ENCODE measurements at regions not wholly inside any gene's neighbourhood (a gene's known extent, or its start where the extent isn't known, plus 50 kb on each side); places are given as distances from the start of the nearest gene placed in this dataset.

- no peak overlapping the region for H3K9ac ChIP-seq (ENCODE audit: low read depth, low read length)
- H3K36me3 ChIP-seq (ENCODE audit: insufficient read depth, low read length) = no peaks in the 10 kb centered on the region; the same call in 1 of the 2 replicates
- H2AFZ ChIP-seq (ENCODE audit: low read depth, low read length) = no peak overlapping the region
- ATAC-seq (ENCODE audit: insufficient read depth, low read depth) (no peak), DNase-seq (no peak)
- H3K4me1 ChIP-seq (ENCODE audit: insufficient read depth, low read length) = peaks cover 51% of the 10 kb centered on the region
- H3K4me2 ChIP-seq (ENCODE audit: insufficient read depth, low read length) = no peak overlapping the region
- no peaks in the 10 kb centered on the region for H4K20me1 ChIP-seq (ENCODE audit: insufficient read depth, low read length)
- H3K9me3 ChIP-seq (ENCODE audit: insufficient read depth, low read length, severe bottlenecking) = peaks cover 8% of the 10 kb centered on the region
- H3K4me3 ChIP-seq (ENCODE audit: low read depth in 1 of 2, low read length in 2 of 2) = no peak overlapping the region
- TF ChIP-seq CTCF (IDR thresholded peaks at IDR 0.05; ENCODE audit: borderline replicate concordance, extremely low read depth, low read length, poor library complexity, severe bottlenecking) (no peak), EZH2 (IDR thresholded peaks at IDR 0.05; ENCODE audit: borderline replicate concordance, low read depth, low read length, severe bottlenecking) (no peak)
- no peaks in the 10 kb centered on the region for H3K27me3 ChIP-seq (ENCODE audit: insufficient read depth, low read length, poor library complexity)
- H3K27ac ChIP-seq (ENCODE audit: low read length) = no peak overlapping the region
- no peaks in the 10 kb centered on the region for H3K79me2 ChIP-seq (ENCODE audit: insufficient read depth, low read length)
Observed at GRCh38 chr12:124691429-124691828, 124.0 kb upstream of the NCOR2 start.

- Histone ChIP-seq H3K36me3 (ENCODE audit: insufficient read depth, low read length) (no peaks in the 10 kb centered on the region; the same call in 1 of the 2 replicates), H3K79me2 (ENCODE audit: insufficient read depth, low read length) (no peaks in the 10 kb centered on the region), H3K4me2 (ENCODE audit: insufficient read depth, low read length) (no peak overlapping the region), H3K27me3 (ENCODE audit: insufficient read depth, low read length, poor library complexity) (no peaks in the 10 kb centered on the region), H3K27ac (ENCODE audit: low read length) (0 out of 2 replicates have a peak overlapping the region, but pooled peaks have one; percentile 38), H4K20me1 (ENCODE audit: insufficient read depth, low read length) (no peaks in the 10 kb centered on the region), H3K9me3 (ENCODE audit: insufficient read depth, low read length, severe bottlenecking) (peaks cover 8% of the 10 kb centered on the region), H3K9ac (ENCODE audit: low read depth, low read length) (no peak overlapping the region), H3K4me3 (ENCODE audit: low read depth in 1 of 2, low read length in 2 of 2) (no peak overlapping the region), H2AFZ (ENCODE audit: low read depth, low read length) (no peak overlapping the region), H3K4me1 (ENCODE audit: insufficient read depth, low read length) (peaks cover 56% of the 10 kb centered on the region)
- no peak for ATAC-seq (ENCODE audit: insufficient read depth, low read depth)
- TF ChIP-seq EZH2 (IDR thresholded peaks at IDR 0.05; ENCODE audit: borderline replicate concordance, low read depth, low read length, severe bottlenecking) = no peak
- no peak for TF ChIP-seq CTCF (IDR thresholded peaks at IDR 0.05; ENCODE audit: borderline replicate concordance, extremely low read depth, low read length, poor library complexity, severe bottlenecking)
- DNase-seq = no peak
Observed at GRCh38 chr12:124689631-124690030, 122.2 kb upstream of the NCOR2 start.

GRCh38 chr12:124688356-124688992, 121.1 kb upstream of the NCOR2 start:
- Histone ChIP-seq H3K79me2 (ENCODE audit: insufficient read depth, low read length) (no peaks in the 10 kb centered on the region), H2AFZ (ENCODE audit: low read depth, low read length) (peak overlapping the region; percentile 77), H3K4me1 (ENCODE audit: insufficient read depth, low read length) (peaks cover 45% of the 10 kb centered on the region), H3K36me3 (ENCODE audit: insufficient read depth, low read length) (no peaks in the 10 kb centered on the region; the same call in 1 of the 2 replicates), H3K4me3 (ENCODE audit: low read depth in 1 of 2, low read length in 2 of 2) (peak overlapping the region in 1 of 2 experiments; percentile 58; a peak in 3 of 4 replicates), H3K9ac (ENCODE audit: low read depth, low read length) (peak overlapping the region; percentile 60), H3K4me2 (ENCODE audit: insufficient read depth, low read length) (peak overlapping the region; percentile 76), H3K27ac (ENCODE audit: low read length) (peak overlapping the region; percentile 96), H3K27me3 (ENCODE audit: insufficient read depth, low read length, poor library complexity) (no peaks in the 10 kb centered on the region), H3K9me3 (ENCODE audit: insufficient read depth, low read length, severe bottlenecking) (peaks cover 8% of the 10 kb centered on the region), H4K20me1 (ENCODE audit: insufficient read depth, low read length) (no peaks in the 10 kb centered on the region)
- TF ChIP-seq EZH2 (IDR thresholded peaks at IDR 0.05; ENCODE audit: borderline replicate concordance, low read depth, low read length, severe bottlenecking) (no peak), CTCF (IDR thresholded peaks at IDR 0.05; ENCODE audit: borderline replicate concordance, extremely low read depth, low read length, poor library complexity, severe bottlenecking) (no peak)
- no peak for ATAC-seq (ENCODE audit: insufficient read depth, low read depth)
- DNase-seq = no peak
